ENCODE measurements at regions not wholly inside any gene's neighbourhood (a gene's known extent, or its start where the extent isn't known, plus 50 kb on each side); places are given as distances from the start of the nearest gene placed in this dataset.

GRCh38 chr4:60019946-60020345 is 1180.2 kb upstream of the ADGRL3 start:
- no peak for TF ChIP-seq GATA2 (IDR thresholded peaks at IDR 0.05; ENCODE audit: low read depth, low read length)
- no peak for TF ChIP-seq GATA3 (IDR thresholded peaks at IDR 0.05; ENCODE audit: low read depth, low read length)
